H1 (cell line): ENCODE measurements at regions not wholly inside any gene's neighbourhood (a gene's known extent, or its start where the extent isn't known, plus 50 kb on each side); places are given as distances from the start of the nearest gene placed in this dataset.

ENCODE experiments used
- CTCF ChIA-PET: fragments of 300-600 bp; sonication (Branson Sonifier 250); formaldehyde crosslinking; loops from one replicate; lab custom pipeline; 2021; ENCODE audit not compliant: partially characterized antibody; lab: Charles Lee
- POLR2A ChIA-PET: fragments of 300-600 bp; sonication (Branson Sonifier 250); formaldehyde crosslinking; loops from one replicate; lab custom pipeline; 2021; ENCODE audit warnings: inconsistent platforms; ENCODE audit not compliant: partially characterized antibody; lab: Charles Lee
- DNase-seq, 2 experiments: peaks; one replicate each; pipeline versions ENCODE4 v3.0.0 to v3.0.0-alpha.2; 2010 to 2022; ENCODE audit warnings: low spot score in 2 of 2, low read depth in 1 of 2, mixed read lengths in 1 of 2
- FAIRE-seq: peaks from 2 replicates; lab custom pipeline; 2011; peaks lifted over from hg19 to GRCh38; lab: Jason Lieb, UNC
- H2AFZ ChIP-seq: 2 replicates; pipeline ENCODE4 v1.8.1; 2012; ENCODE audit warnings: low read length, inconsistent platforms
- H2AK5ac ChIP-seq: 2 replicates; pipeline ENCODE4 v1.6.1; 2013; ENCODE audit warnings: low read depth, low read length
- H2BK120ac ChIP-seq: replicated peaks from 2 replicates; pipeline ENCODE3; 2013; ENCODE audit warnings: low read depth, low read length, inconsistent platforms
- H2BK12ac ChIP-seq: 2 replicates; pipeline ENCODE4 v1.6.1; 2013; ENCODE audit warnings: low read depth, low read length
- H2BK15ac ChIP-seq: 2 replicates; pipeline ENCODE4 v1.6.1; 2013; ENCODE audit warnings: low read length
- H2BK20ac ChIP-seq: 2 replicates; pipeline ENCODE4 v1.6.1; 2013; ENCODE audit warnings: low read length
- H2BK5ac ChIP-seq: 2 replicates; pipeline ENCODE4 v1.6.1; 2013; ENCODE audit warnings: low read depth, low read length
- H3K14ac ChIP-seq: 2 replicates; pipeline ENCODE4 v1.6.1; 2013; ENCODE audit warnings: inconsistent platforms; ENCODE audit not compliant: insufficient read length
- H3K18ac ChIP-seq: 2 replicates; pipeline ENCODE4 v1.6.1; 2013; ENCODE audit warnings: low read length; ENCODE audit errors: extremely low read depth
- H3K23ac ChIP-seq: 2 replicates; pipeline ENCODE4 v1.6.1; 2013; ENCODE audit warnings: inconsistent platforms; ENCODE audit not compliant: insufficient read length
- H3K23me2 ChIP-seq: 2 replicates; pipeline ENCODE4 v1.6.1; 2013; ENCODE audit warnings: low read depth, low read length
- H3K27ac ChIP-seq: 2 replicates; pipeline ENCODE4 v1.6.1; 2011; ENCODE audit warnings: low read depth, low read length, inconsistent platforms
- H3K27me3 ChIP-seq, 4 experiments: replicated peaks in 1 of 4; 1 replicate in 1 of 4; 2 replicates in 3 of 4; pipeline versions ENCODE4 v1.6.1 to v1.8.1; 2011 to 2013; ENCODE audit warnings: low read length in 3 of 4, mild to moderate bottlenecking in 3 of 4, inconsistent platforms in 2 of 4, mixed read lengths in 2 of 4, moderate library complexity in 1 of 4; ENCODE audit not compliant: control insufficient read depth in 3 of 4, insufficient read depth in 3 of 4; ENCODE audit errors: extremely low read depth in 1 of 4
- H3K36me3 ChIP-seq, 4 experiments: 2 replicates each; pipeline versions ENCODE4 v1.6.1 to v1.8.1; 2011 to 2013; ENCODE audit warnings: mild to moderate bottlenecking in 4 of 4, low read length in 3 of 4, moderate library complexity in 2 of 4, control low read depth in 1 of 4, inconsistent platforms in 1 of 4; ENCODE audit not compliant: insufficient read depth in 4 of 4, control insufficient read depth in 2 of 4
- H3K4ac ChIP-seq: replicated peaks from 2 replicates; pipeline ENCODE3; 2013; ENCODE audit warnings: low read length, low read depth, mixed read lengths, inconsistent platforms; ENCODE audit not compliant: insufficient read length
- H3K4me1 ChIP-seq, 4 experiments: replicated peaks in 1 of 4; 1 replicate in 1 of 4; 2 replicates in 3 of 4; pipeline versions ENCODE4 v1.6.1 to v1.8.1; 2011 to 2013; ENCODE audit warnings: low read length in 3 of 4, inconsistent platforms in 2 of 4, mixed read lengths in 1 of 4; ENCODE audit not compliant: insufficient read depth in 4 of 4, control insufficient read depth in 3 of 4
- H3K4me2 ChIP-seq, 2 experiments: 2 replicates each; pipeline versions ENCODE4 v1.6.1 to v1.8.1; 2011 to 2013; ENCODE audit warnings: low read depth in 2 of 2, low read length in 2 of 2, control low read depth in 1 of 2, inconsistent platforms in 1 of 2, mild to moderate bottlenecking in 1 of 2; ENCODE audit not compliant: insufficient read depth in 1 of 2
- H3K4me3 ChIP-seq, 4 experiments: fragments of 200-600, 300-600 bp in 1 of 4; sonication (generic), shearing (Covaris generic), sonication (Bioruptor Twin) in 1 of 4; 2 replicates each; pipeline versions ENCODE4 v1.5.1 to v1.8.1; 2011 to 2016; ENCODE audit warnings: low read length in 4 of 4, low read depth in 3 of 4, control low read depth in 2 of 4, inconsistent platforms in 2 of 4, mild to moderate bottlenecking in 2 of 4, mixed read lengths in 1 of 4, moderate library complexity in 1 of 4; ENCODE audit not compliant: insufficient read depth in 2 of 4; ENCODE audit errors: extremely low read depth in 1 of 4
- H3K56ac ChIP-seq: replicated peaks from 2 replicates; pipeline ENCODE3; 2013; ENCODE audit warnings: low read depth, mild to moderate bottlenecking, mixed read lengths, low read length, inconsistent platforms; ENCODE audit not compliant: insufficient read length
- H3K79me1 ChIP-seq: 2 replicates; pipeline ENCODE4 v1.6.1; 2013; ENCODE audit warnings: low read depth, low read length, control low read depth
- H3K79me2 ChIP-seq, 2 experiments: 2 replicates each; pipeline versions ENCODE4 v1.6.1 to v1.8.1; 2012 to 2013; ENCODE audit warnings: low read length in 2 of 2, mild to moderate bottlenecking in 2 of 2, inconsistent platforms in 1 of 2; ENCODE audit not compliant: insufficient read depth in 2 of 2, control insufficient read depth in 1 of 2
- H3K9ac ChIP-seq, 4 experiments: replicated peaks in 1 of 4; 1 replicate in 1 of 4; 2 replicates in 3 of 4; pipeline versions ENCODE4 v1.6.1 to v1.8.1; 2011 to 2013; ENCODE audit warnings: low read depth in 3 of 4, low read length in 3 of 4, control low read depth in 2 of 4, mild to moderate bottlenecking in 2 of 4, moderate library complexity in 2 of 4, inconsistent platforms in 1 of 4; ENCODE audit errors: extremely low read depth in 1 of 4
- H3K9me3 ChIP-seq, 2 experiments: 2 replicates each; pipeline versions ENCODE4 v1.6.1 to v1.8.1; 2012 to 2013; ENCODE audit warnings: mild to moderate bottlenecking in 2 of 2, moderate library complexity in 2 of 2, control low read depth in 1 of 2, inconsistent platforms in 1 of 2, low read depth in 1 of 2, low read length in 1 of 2, mixed read lengths in 1 of 2; ENCODE audit not compliant: insufficient read depth in 2 of 2
- H4K20me1 ChIP-seq, 2 experiments: replicated peaks in 1 of 2; 2 replicates each; pipeline versions ENCODE3 to v1.8.1; 2011 to 2013; ENCODE audit warnings: inconsistent platforms in 2 of 2, low read length in 2 of 2, mild to moderate bottlenecking in 1 of 2; ENCODE audit not compliant: insufficient read depth in 2 of 2, control insufficient read depth in 1 of 2
- H4K5ac ChIP-seq: 2 replicates; pipeline ENCODE4 v1.6.1; 2013; ENCODE audit warnings: low read length, low read depth, mixed read lengths, inconsistent platforms; ENCODE audit not compliant: insufficient read length
- H4K8ac ChIP-seq: 2 replicates; pipeline ENCODE4 v1.8.0; 2013; ENCODE audit warnings: mild to moderate bottlenecking, moderate library complexity, low read length, inconsistent platforms; ENCODE audit not compliant: insufficient read depth; ENCODE audit errors: extremely low read depth
- H4K91ac ChIP-seq: replicated peaks from 2 replicates; pipeline ENCODE3; 2013; ENCODE audit warnings: low read length, mixed read lengths, inconsistent platforms; ENCODE audit not compliant: insufficient read length
- ATF2 ChIP-seq: IDR thresholded peaks from 2 replicates; pipeline ENCODE4 v1.6.1; 2012; ENCODE audit warnings: low read length, inconsistent platforms
- ATF3 ChIP-seq: IDR thresholded peaks from 2 replicates; pipeline ENCODE4 v1.6.1; 2011; ENCODE audit warnings: low read depth, mild to moderate bottlenecking, low read length; ENCODE audit not compliant: insufficient read depth
- CHD2 ChIP-seq: IDR thresholded peaks from 2 replicates; pipeline ENCODE4 v1.6.1; 2012; ENCODE audit warnings: low read length, improper control_type of control experiment
- E2F6 ChIP-seq: IDR thresholded peaks from 2 replicates; pipeline ENCODE4 v1.6.1; 2012; ENCODE audit warnings: inconsistent platforms
- GTF2F1 ChIP-seq: IDR thresholded peaks from 2 replicates; pipeline ENCODE4 v1.6.1; 2012; ENCODE audit warnings: low read depth, low read length, improper control_type of control experiment, borderline replicate concordance
- JUN ChIP-seq: IDR thresholded peaks from 2 replicates; pipeline ENCODE4 v1.6.1; 2011; ENCODE audit warnings: low read depth, mild to moderate bottlenecking, improper control_type of control experiment, low read length
- KDM4A ChIP-seq: IDR thresholded peaks from one replicate; pipeline ENCODE4 v1.7.1; 2012; ENCODE audit warnings: low read depth, mild to moderate bottlenecking, moderate library complexity, low read length, inconsistent platforms; ENCODE audit not compliant: severe bottlenecking
- POU5F1 ChIP-seq: IDR thresholded peaks from 2 replicates; pipeline ENCODE4 v1.6.1; 2011; ENCODE audit warnings: low read depth, mild to moderate bottlenecking, low read length, moderate library complexity
- SIX5 ChIP-seq: IDR thresholded peaks from 2 replicates; pipeline ENCODE4 v1.6.1; 2011; ENCODE audit warnings: mild to moderate bottlenecking, low read depth, low read length
- SP1 ChIP-seq: IDR thresholded peaks from 2 replicates; pipeline ENCODE4 v1.6.1; 2011; ENCODE audit warnings: low read depth, low read length
- TAF7 ChIP-seq: optimal IDR thresholded peaks from 2 replicates; pipeline ENCODE3; 2011; ENCODE audit warnings: low read depth, mild to moderate bottlenecking, inconsistent platforms, low read length, moderate library complexity, borderline replicate concordance
- TEAD4 ChIP-seq: IDR thresholded peaks from 2 replicates; pipeline ENCODE4 v1.6.1; 2012; ENCODE audit warnings: low read depth, low read length, inconsistent platforms, mixed read lengths
- WGBS, 2 experiments: shearing (Covaris generic) in 1 of 2; methylation state at CpG; one replicate each; pipeline versions ENCODE4 v1.1.6 to v1.1.7; 2013 to 2015; ENCODE audit warnings: low lambda C conversion rate in 2 of 2, mixed read lengths in 2 of 2, inconsistent platforms in 1 of 2, low coverage in 1 of 2, missing lambda C conversion rate in 1 of 2; ENCODE audit not compliant: insufficient replicate concordance in 2 of 2, insufficient coverage in 1 of 2, insufficient read length in 1 of 2; ENCODE audit errors: extremely low coverage in 1 of 2, missing lambda C conversion rate in 1 of 2; 5-methylcytosine and 5-hydroxymethylcytosine counted together

DNA sequence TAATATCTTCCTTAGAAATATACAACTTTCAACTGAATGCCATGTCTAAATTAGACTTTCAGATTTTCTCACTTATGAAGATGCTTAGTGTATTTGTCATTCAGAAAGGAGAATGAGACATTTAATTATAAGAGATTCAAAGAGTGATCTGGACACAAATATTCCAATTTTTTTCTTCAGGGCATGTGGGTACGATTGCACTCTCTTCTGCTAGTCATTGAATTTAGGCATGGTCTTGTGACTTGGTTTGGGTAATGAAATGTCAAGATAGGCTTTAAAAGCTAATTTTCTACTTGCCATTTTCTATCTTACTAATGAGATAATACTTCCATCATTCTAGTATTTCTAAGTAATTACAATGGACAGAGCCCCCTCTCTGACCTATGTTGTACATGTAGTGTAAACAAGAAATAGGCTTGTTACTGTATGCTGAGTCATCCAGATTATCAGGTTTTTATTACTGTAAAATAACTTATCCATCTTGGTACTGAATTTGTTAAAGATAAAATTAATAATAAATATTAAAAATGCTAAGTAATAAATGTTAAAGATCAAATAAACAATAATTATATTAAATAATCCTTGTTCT lies 770.8 kb upstream of the BCHE start:
- H3K4ac ChIP-seq = no peak overlapping the region
- CTCF ChIA-PET = no interaction called here
- WGBS, 2 experiments = 86% methylated on average over 1 of the region's 1 CpG; no CpG with 5 or more reads in 1 of the 2 experiments
- no peak for TF ChIP-seq KDM4A
- TF ChIP-seq E2F6 = no peak
- no peak for TF ChIP-seq TEAD4
- TF ChIP-seq TAF7 = no peak
- no peak for TF ChIP-seq ATF3
- TF ChIP-seq GTF2F1 = no peak
- no peak for TF ChIP-seq POU5F1
- no peak for TF ChIP-seq SIX5
- TF ChIP-seq SP1 = no peak
- TF ChIP-seq CHD2 = no peak
- no peak for TF ChIP-seq JUN
- TF ChIP-seq ATF2 = no peak

More for the DNA sequence above, 770.8 kb upstream of the BCHE start:
- no peak overlapping the region for H2AFZ ChIP-seq
- no peak overlapping the region for H3K23ac ChIP-seq
- H3K79me1 ChIP-seq = no peaks in the 10 kb centered on the region
- no peaks in the 10 kb centered on the region for H3K79me2 ChIP-seq
- no peak overlapping the region for H2BK20ac ChIP-seq
- no peak overlapping the region for H3K56ac ChIP-seq
- no peak overlapping the region for H2BK120ac ChIP-seq
- H2BK12ac ChIP-seq = no peak overlapping the region
- no peaks in the 10 kb centered on the region; a peak in 1 of 7 replicates for H3K4me1 ChIP-seq
- no peak overlapping the region for H3K4me3 ChIP-seq
- POLR2A ChIA-PET = no interaction called here
- no peaks in the 10 kb centered on the region for H3K23me2 ChIP-seq
- H3K18ac ChIP-seq = no peak overlapping the region
- H2AK5ac ChIP-seq = no peak overlapping the region
- no peak overlapping the region for H4K5ac ChIP-seq
- DNase-seq (no peak), FAIRE-seq (no peak)
- H3K4me2 ChIP-seq = no peak overlapping the region
- H2BK5ac ChIP-seq = no peak overlapping the region
- no peaks in the 10 kb centered on the region for H4K20me1 ChIP-seq
- H3K36me3 ChIP-seq = no peaks in the 10 kb centered on the region
- no peak overlapping the region for H3K27ac ChIP-seq
- H2BK15ac ChIP-seq = no peak overlapping the region
- H3K14ac ChIP-seq = no peak overlapping the region
- H4K8ac ChIP-seq = no peak overlapping the region
- H4K91ac ChIP-seq = no peak overlapping the region
- no peaks in the 10 kb centered on the region for H3K9me3 ChIP-seq
- H3K27me3 ChIP-seq = no peaks in the 10 kb centered on the region
- H3K9ac ChIP-seq = no peak overlapping the region
